ENCODE measurements at regions not wholly inside any gene's neighbourhood (a gene's known extent, or its start where the extent isn't known, plus 50 kb on each side); places are given as distances from the start of the nearest gene placed in this dataset.
"Not testable (repeated sequence)": the region's sequence is repeated elsewhere in the genome, so short reads cannot be mapped to it uniquely, and the experiment has no call there.

GRCh38 chr1:164343189-164343588 lies 215.8 kb upstream of the PBX1 start:
- no peak for DNase-seq

DNA sequence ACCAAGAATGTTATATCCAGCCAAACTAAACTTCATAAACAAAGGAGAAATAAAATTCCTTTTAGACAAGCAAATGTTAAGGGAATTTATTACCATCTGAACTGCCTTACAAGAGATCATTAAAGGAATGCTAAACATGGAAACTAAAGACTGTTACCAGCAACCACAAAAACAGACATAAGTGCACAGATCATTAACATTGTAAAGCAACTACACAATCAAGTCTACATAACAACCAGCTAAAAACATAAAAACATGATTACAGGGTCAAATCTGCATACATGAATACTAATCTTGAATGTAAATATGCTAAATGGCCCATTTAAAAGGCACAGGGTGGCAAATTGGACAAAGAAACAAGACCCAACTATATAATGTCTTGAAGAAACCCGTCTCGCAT lies 211.0 kb upstream of the PBX1 start:
- DNase-seq = no peak

DNA sequence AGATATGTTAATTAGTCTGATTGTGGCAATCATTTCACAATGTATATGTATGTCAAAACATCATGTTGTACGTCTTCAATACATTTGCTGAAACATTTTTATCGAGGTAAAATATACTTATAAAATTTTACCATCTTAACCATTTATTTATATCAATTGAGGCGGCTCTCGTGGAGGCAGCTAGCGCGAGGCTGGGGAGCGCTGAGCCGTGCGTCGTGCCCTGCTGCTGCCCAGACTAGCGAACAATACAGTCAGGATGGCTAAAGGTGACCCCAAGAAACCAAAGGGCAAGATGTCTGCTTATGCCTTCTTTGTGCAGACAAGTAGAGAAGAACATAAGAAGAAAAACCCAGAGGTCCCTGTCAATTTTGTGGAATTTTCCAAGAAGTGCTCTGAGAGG lies 202.5 kb upstream of the PBX1 start:
- no peak for DNase-seq

- no peak for DNase-seq
Measured at GRCh38 chr1:164360265-164360664, 198.7 kb upstream of the PBX1 start.

DNA sequence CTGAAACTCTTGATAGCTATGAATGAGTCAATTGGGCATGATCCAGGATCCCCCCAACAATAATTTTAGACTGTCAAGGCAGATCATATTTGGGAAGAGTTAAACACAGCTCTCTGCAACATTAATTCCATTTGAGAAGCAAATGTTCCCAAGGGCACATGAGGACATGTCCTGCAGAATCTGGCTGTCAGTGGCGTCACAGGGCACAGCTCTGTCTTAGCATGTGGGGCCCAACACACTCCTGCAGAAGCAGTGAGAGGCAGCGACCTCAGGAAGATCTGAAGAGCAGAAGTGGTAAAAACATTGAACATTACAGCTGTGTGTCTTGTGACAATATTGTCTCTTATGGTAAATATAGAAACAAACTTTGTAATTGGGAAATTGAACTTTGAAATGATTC lies 197.1 kb upstream of the PBX1 start:
- no peak for DNase-seq

DNA sequence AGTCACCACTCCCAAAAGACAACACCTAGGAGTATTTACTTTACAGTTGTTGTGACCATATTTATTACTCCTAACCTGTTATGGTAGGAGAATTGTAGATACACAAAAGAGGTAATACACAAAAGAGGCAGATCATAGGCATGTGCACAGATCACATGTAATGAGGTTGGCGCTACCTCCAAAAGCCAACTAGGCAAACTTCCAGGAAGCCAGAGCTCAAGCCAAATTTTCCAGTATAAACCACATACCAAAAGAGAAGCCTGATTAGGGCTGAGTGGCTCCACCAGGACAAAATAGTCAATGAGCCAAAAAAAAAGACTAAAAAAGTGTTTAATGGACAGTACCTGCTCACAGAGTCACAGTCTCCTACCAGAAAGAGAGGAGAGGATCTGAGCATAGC lies 195.0 kb upstream of the PBX1 start:
- no peak for DNase-seq

GRCh38 chr1:164366014-164366413 lies 193.0 kb upstream of the PBX1 start:
- no peak for DNase-seq

GRCh38 chr1:164369698-164370365 lies 189.2 kb upstream of the PBX1 start:
- DNase-seq = no peak

DNA sequence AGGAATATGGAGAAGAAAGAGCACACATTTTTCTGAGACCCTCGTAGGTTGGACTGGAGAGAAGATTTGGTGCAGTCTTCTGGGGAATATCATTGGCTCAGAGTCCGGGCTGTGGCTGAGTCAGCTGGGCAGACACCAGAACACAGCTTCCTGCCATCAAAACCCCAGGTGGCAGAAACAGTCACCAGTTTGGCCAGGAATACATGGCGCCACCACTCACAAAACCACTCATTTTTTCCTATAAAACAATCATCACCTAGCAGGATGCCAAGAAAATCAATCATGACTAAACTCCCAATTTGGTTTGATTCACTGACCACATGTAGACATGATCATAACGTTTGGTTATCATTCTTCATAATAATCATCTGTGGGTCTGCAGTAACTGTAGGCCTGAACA lies 178.1 kb upstream of the PBX1 start:
- DNase-seq = no peak

GRCh38 chr1:164382384-164382783 lies 176.6 kb upstream of the PBX1 start:
- no peak for DNase-seq

- no peak for DNase-seq
Measured at GRCh38 chr1:164384262-164384661, 174.7 kb upstream of the PBX1 start.

GRCh38 chr1:164417016-164417704 lies 141.8 kb upstream of the PBX1 start:
- no peak for DNase-seq

- no peak for DNase-seq
Measured at GRCh38 chr1:164423136-164423535, 135.8 kb upstream of the PBX1 start.

- DNase-seq = no peak
Measured at GRCh38 chr1:164433141-164433817, 125.7 kb upstream of the PBX1 start.

DNA sequence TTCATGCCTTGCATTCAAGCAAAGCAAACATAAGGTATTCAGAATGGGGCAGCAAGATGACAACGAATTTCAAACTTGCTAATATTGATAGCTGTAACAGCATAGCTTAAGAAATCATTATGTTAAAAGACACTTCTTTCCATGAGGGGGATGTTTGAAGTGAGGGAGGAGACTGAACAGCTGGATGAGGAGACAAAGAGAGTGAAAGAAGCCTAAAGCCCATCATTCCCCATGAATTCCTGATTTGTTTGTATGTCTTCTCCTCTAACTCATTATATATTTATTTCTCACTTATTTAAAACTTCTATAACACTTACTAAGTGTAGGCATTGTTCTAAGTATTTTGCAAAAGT lies 125.2 kb upstream of the PBX1 start:
- no peak for DNase-seq

DNA sequence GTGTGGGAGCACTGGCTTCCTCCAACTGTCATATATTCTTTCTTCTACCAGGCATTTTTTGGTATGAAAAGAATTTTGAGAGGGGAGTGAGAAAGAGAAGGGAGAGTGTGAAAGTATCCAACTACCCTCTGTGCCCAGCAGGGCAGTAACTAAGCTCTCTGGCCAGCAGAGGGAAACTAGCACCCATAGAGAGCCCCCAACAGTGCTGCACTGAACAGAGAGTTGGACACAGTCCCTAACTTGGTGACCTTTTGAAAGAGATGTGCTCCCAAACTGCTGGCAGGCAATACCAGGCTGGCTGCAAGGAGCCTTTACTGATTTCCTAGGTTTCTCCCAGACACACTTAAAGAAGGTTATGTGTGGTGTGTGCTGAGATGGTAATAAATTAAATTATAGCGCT lies 118.8 kb upstream of the PBX1 start:
- no peak for DNase-seq

GRCh38 chr1:164443166-164443565 lies 115.8 kb upstream of the PBX1 start:
- no peak for DNase-seq

- DNase-seq = no peak
Measured at GRCh38 chr1:164443836-164444235, 115.1 kb upstream of the PBX1 start.

- DNase-seq = no peak
Measured at GRCh38 chr1:164446020-164446419, 113.0 kb upstream of the PBX1 start.

DNA sequence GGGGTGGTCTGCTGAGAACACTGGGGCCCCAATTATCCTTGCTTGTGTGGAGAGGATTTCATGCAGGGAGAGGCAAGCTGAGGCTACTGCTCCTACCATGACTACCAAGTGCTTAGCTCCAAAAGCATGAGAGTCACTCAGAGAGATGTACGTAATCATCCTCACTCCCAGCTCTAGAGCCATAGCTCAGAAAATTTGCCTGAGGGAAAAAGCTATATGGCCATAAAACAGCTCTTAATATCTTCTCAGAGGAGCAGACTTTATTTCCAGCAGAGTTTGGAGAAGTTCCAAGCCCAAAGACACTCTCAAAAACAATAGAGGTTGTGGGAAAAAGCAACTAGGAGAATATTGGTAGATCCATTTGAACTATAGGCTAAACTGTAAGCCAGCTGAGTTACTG lies 106.4 kb upstream of the PBX1 start:
- DNase-seq = peak; percentile 65

GRCh38 chr1:164456272-164456671 lies 102.7 kb upstream of the PBX1 start:
- no peak for DNase-seq

DNA sequence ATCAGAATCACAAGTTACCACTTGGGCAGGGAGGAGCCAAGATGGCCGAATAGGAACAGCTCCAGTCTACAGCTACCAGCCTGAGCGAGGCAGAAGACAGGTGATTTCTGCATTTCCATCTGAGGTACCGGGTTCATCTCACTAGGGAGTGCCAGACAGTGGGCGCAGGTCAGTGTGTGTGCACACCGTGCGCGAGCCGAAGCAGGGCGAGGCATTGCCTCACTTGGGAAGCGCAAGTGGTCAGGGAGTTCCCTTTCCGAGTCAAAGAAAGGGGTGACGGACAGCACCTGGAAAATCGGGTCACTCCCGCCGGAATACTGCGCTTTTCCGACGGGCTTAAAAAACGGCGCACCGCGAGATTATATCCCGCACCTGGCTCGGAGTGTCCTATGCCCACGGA lies 99.8 kb upstream of the PBX1 start:
- DNase-seq = not testable (repeated sequence)

DNA sequence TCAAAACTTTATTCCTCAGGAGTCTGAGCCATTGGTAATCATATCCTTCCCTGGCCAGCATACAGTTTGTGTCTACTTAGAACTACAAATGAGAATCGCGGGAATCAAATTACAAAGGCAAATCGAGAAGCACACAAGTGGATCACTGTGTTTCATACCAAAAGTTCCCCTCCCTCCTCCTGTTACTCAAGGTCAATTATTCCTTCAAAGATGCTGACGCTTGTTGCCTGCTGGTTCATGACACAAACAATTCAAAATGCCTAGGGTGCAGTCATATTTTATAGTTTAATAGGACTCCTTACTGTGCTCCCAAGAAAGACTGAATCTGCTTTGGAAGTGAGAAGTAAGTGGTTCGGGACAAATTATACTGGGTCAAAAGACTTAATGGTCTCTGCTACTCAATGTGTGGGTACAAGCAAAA lies 93.0 kb upstream of the PBX1 start:
- no peak for DNase-seq

DNA sequence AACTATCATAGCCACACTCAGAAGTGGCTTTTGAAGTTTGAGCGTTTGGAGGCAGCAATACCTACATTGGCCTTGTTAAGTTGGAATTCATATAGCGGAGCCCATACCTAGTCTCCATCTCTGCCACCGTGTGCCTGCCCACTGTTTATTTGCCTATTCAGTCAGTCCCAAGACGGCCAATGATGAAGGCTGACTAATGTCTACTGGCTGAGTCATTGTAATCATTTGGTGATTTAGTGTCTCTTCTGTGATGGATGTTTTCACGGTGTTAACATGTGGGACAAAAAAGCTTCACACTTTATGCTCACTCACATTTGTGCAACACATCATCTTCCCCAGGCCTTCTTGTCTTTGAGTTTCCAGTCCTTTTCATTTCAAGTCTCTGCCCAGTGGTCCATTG lies 92.6 kb upstream of the PBX1 start:
- no peak for DNase-seq

GRCh38 chr1:164470996-164471395 lies 88.0 kb upstream of the PBX1 start:
- no peak for DNase-seq

Data from DMS79 (cell line).